WTC11 (cell line): ENCODE measurements at regions not wholly inside any gene's neighbourhood (a gene's known extent, or its start where the extent isn't known, plus 50 kb on each side); places are given as distances from the start of the nearest gene placed in this dataset.

Experiments used
- ATAC-seq: fragments of 200-7000 bp; cut with Tn5 transposase; 2 replicates; pipeline ENCODE4 v1.10.0; 2021; ENCODE audit warnings: mild to moderate bottlenecking, moderate library complexity
- CTCF ChIA-PET: fragments of 300-600 bp; sonication (Branson Sonifier 250); formaldehyde crosslinking; loops from one replicate; lab custom pipeline; 2021; ENCODE audit warnings: antibody characterized with exemption; lab: Charles Lee
- POLR2A ChIA-PET: fragments of 350-600 bp; sonication (Branson Sonifier 250); formaldehyde crosslinking; loops from one replicate; lab custom pipeline; 2021; ENCODE audit warnings: antibody characterized with exemption; lab: Charles Lee
- DNase-seq: peaks from one replicate; pipeline ENCODE4 v3.0.0; 2021; ENCODE audit warnings: low spot score
- H3K27ac Mint-ChIP-seq: 2 replicates; pipeline ENCODE4 v1.8.0; 2021; ENCODE audit warnings: mixed read lengths
- H3K27me3 Mint-ChIP-seq: 2 replicates; pipeline ENCODE4 v1.8.0; 2021; ENCODE audit warnings: low read depth, mild to moderate bottlenecking, moderate library complexity, mixed read lengths
- H3K36me3 Mint-ChIP-seq: 2 replicates; pipeline ENCODE4 v1.8.0; 2021; ENCODE audit warnings: mixed read lengths
- H3K4me1 Mint-ChIP-seq: 2 replicates; pipeline ENCODE4 v1.8.0; 2022; ENCODE audit warnings: mixed read lengths
- H3K4me3 Mint-ChIP-seq: 2 replicates; pipeline ENCODE4 v1.8.0; 2021; ENCODE audit warnings: mild to moderate bottlenecking, moderate library complexity, mixed read lengths
- H3K9me3 Mint-ChIP-seq: 2 replicates; pipeline ENCODE4 v1.8.0; 2021; ENCODE audit warnings: mixed read lengths
- CBFB ChIP-seq: sonication (generic); formaldehyde crosslinking; IDR thresholded peaks from 2 replicates; pipeline ENCODE4 v1.8.1; 2022; ENCODE audit warnings: mild to moderate bottlenecking, low read depth, missing genetic modification reagents
- ELF4 ChIP-seq: sonication (generic); formaldehyde crosslinking; IDR thresholded peaks from 2 replicates; pipeline ENCODE4 v1.8.1; 2022; ENCODE audit warnings: low read depth, mild to moderate bottlenecking, moderate library complexity, missing genetic modification reagents
- EMX1 ChIP-seq: fragments of 250-450 bp; sonication (Bioruptor Pico); IDR thresholded peaks from 2 replicates; pipeline ENCODE4 v1.8.0; 2021; ENCODE audit warnings: mild to moderate bottlenecking
- GTF2I ChIP-seq: fragments of 250-450 bp; sonication (Bioruptor Pico); conservative IDR thresholded peaks from 2 replicates; pipeline ENCODE4 v1.4.0; 2021; ENCODE audit warnings: mild to moderate bottlenecking
- HMGA2 ChIP-seq: fragments of 250-450 bp; sonication (Bioruptor Pico); IDR thresholded peaks from 2 replicates; pipeline ENCODE4 v1.4.0; 2021; ENCODE audit warnings: mild to moderate bottlenecking, moderate library complexity
- IRF2 ChIP-seq: sonication (generic); formaldehyde crosslinking; IDR thresholded peaks from 2 replicates; pipeline ENCODE4 v1.8.0; 2022; ENCODE audit warnings: low read depth, missing genetic modification reagents, borderline replicate concordance
- NFE2L1 ChIP-seq: sonication (generic); formaldehyde crosslinking; IDR thresholded peaks from 2 replicates; pipeline ENCODE4 v1.8.1; 2023; ENCODE audit warnings: missing genetic modification reagents
- NR1H2 ChIP-seq: sonication (generic); formaldehyde crosslinking; IDR thresholded peaks from 2 replicates; pipeline ENCODE4 v1.9.0; 2021; ENCODE audit warnings: mild to moderate bottlenecking, moderate library complexity, missing genetic modification reagents
- NR3C1 ChIP-seq: sonication (generic); formaldehyde crosslinking; conservative IDR thresholded peaks from 2 replicates; pipeline ENCODE4 v1.8.1; 2023; ENCODE audit warnings: low read depth, mild to moderate bottlenecking, missing genetic modification reagents
- OVOL2 ChIP-seq: fragments of 250-450 bp; sonication (Bioruptor Pico); IDR thresholded peaks from 2 replicates; pipeline ENCODE4 v1.9.0; 2021; ENCODE audit warnings: mild to moderate bottlenecking, borderline replicate concordance
- RELA ChIP-seq: sonication (generic); formaldehyde crosslinking; IDR thresholded peaks from 2 replicates; pipeline ENCODE4 v1.8.1; 2022; ENCODE audit warnings: missing genetic modification reagents, mild to moderate bottlenecking, borderline replicate concordance
- SMAD4 ChIP-seq: sonication (generic); formaldehyde crosslinking; IDR thresholded peaks from 2 replicates; pipeline ENCODE4 v1.8.0; 2022; ENCODE audit warnings: mild to moderate bottlenecking, missing genetic modification reagents
- TP53 ChIP-seq: sonication (generic); formaldehyde crosslinking; IDR thresholded peaks from 2 replicates; pipeline ENCODE4 v1.8.1; 2023; ENCODE audit warnings: mild to moderate bottlenecking, missing genetic modification reagents
- ZNF263 ChIP-seq: sonication (generic); formaldehyde crosslinking; IDR thresholded peaks from 2 replicates; pipeline ENCODE4 v1.8.1; 2022; ENCODE audit warnings: low read depth, mild to moderate bottlenecking, moderate library complexity, missing genetic modification reagents
- ZNF396 ChIP-seq: fragments of 250-450 bp; sonication (Bioruptor Pico); IDR thresholded peaks from 2 replicates; pipeline ENCODE4 v1.8.0; 2021; ENCODE audit warnings: mild to moderate bottlenecking, moderate library complexity, borderline replicate concordance
- ZNF423 ChIP-seq: fragments of 250-450 bp; sonication (Bioruptor Pico); IDR thresholded peaks from 2 replicates; pipeline ENCODE4 v2.1.2; 2022; ENCODE audit warnings: mild to moderate bottlenecking, moderate library complexity
- ZNF671 ChIP-seq: fragments of 250-450 bp; sonication (Bioruptor Pico); IDR thresholded peaks from 2 replicates; pipeline ENCODE4 v1.8.0; 2021; ENCODE audit warnings: mild to moderate bottlenecking
- TF ChIP-seq, protein P1 (sequence below): sonication (generic); formaldehyde crosslinking; IDR thresholded peaks from 2 replicates; pipeline ENCODE4 v1.8.0; 2022; ENCODE audit warnings: mild to moderate bottlenecking, missing genetic modification reagents
- TF ChIP-seq, protein P2 (sequence below): sonication (generic); formaldehyde crosslinking; IDR thresholded peaks from 2 replicates; pipeline ENCODE4 v1.8.0; 2023; ENCODE audit warnings: missing genetic modification reagents
- TF ChIP-seq, protein P3 (sequence below): sonication (generic); formaldehyde crosslinking; IDR thresholded peaks from 2 replicates; pipeline ENCODE4 v1.8.0; 2022; ENCODE audit warnings: mild to moderate bottlenecking, missing genetic modification reagents
- TF ChIP-seq, protein P4 (sequence below): fragments of 250-450 bp; sonication (Bioruptor Pico); conservative IDR thresholded peaks from 2 replicates; pipeline ENCODE4 v1.9.0; 2021; ENCODE audit warnings: mild to moderate bottlenecking
- TF ChIP-seq, protein P5 (sequence below): fragments of 250-450 bp; sonication (Bioruptor Pico); IDR thresholded peaks from 2 replicates; pipeline ENCODE4 v1.9.0; 2021; ENCODE audit warnings: mild to moderate bottlenecking, borderline replicate concordance
- TF ChIP-seq, protein P6 (sequence below): sonication (generic); formaldehyde crosslinking; IDR thresholded peaks from 2 replicates; pipeline ENCODE4 v1.8.1; 2022; ENCODE audit warnings: mild to moderate bottlenecking, missing genetic modification reagents, moderate library complexity, borderline replicate concordance
- TF ChIP-seq, protein P7 (sequence below): sonication (generic); formaldehyde crosslinking; IDR thresholded peaks from 2 replicates; pipeline ENCODE4 v1.8.0; 2022; ENCODE audit warnings: mild to moderate bottlenecking, missing genetic modification reagents

DNA sequence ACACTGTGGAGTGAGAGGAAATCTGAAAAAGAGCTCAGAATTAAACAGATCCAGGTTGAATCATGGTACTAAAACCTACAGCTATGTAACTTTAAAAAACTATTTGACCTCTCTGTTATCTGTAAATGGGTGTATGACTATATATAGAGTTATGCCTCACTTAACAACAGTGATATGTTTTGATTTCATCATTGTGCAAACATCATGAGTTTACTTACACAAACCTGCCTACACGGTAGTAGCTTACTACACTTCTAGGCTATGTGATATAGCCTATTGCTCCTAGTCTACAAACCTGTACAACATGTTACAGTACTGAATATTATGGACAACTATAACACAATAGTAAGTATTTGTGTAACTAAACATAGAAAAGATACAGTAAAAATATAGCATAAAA is 191.6 kb upstream of the MEIS2 start:
- TF ChIP-seq RELA (CRISPR knock-in tag) (no peak), ZNF396 (no peak), GTF2I (CRISPR knock-in tag) (no peak), NR1H2 (CRISPR knock-in tag) (no peak), NFE2L1 (CRISPR knock-in tag) (no peak), ELF4 (CRISPR knock-in tag) (no peak), SMAD4 (CRISPR knock-in tag) (no peak), ZNF263 (CRISPR knock-in tag) (no peak), EMX1 (no peak), NR3C1 (CRISPR knock-in tag) (no peak), IRF2 (CRISPR knock-in tag) (no peak), CBFB (CRISPR knock-in tag) (no peak), ZNF423 (no peak), TP53 (no peak)
- TF ChIP-seq, protein P1, sequence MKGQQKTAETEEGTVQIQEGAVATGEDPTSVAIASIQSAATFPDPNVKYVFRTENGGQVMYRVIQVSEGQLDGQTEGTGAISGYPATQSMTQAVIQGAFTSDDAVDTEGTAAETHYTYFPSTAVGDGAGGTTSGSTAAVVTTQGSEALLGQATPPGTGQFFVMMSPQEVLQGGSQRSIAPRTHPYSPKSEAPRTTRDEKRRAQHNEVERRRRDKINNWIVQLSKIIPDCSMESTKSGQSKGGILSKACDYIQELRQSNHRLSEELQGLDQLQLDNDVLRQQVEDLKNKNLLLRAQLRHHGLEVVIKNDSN (CRISPR knock-in tag) = no peak
- TF ChIP-seq, protein P2, sequence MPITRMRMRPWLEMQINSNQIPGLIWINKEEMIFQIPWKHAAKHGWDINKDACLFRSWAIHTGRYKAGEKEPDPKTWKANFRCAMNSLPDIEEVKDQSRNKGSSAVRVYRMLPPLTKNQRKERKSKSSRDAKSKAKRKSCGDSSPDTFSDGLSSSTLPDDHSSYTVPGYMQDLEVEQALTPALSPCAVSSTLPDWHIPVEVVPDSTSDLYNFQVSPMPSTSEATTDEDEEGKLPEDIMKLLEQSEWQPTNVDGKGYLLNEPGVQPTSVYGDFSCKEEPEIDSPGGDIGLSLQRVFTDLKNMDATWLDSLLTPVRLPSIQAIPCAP = no peak
- TF ChIP-seq, protein P3, sequence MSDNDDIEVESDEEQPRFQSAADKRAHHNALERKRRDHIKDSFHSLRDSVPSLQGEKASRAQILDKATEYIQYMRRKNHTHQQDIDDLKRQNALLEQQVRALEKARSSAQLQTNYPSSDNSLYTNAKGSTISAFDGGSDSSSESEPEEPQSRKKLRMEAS (CRISPR knock-in tag) = no peak
- TF ChIP-seq, protein P4, sequence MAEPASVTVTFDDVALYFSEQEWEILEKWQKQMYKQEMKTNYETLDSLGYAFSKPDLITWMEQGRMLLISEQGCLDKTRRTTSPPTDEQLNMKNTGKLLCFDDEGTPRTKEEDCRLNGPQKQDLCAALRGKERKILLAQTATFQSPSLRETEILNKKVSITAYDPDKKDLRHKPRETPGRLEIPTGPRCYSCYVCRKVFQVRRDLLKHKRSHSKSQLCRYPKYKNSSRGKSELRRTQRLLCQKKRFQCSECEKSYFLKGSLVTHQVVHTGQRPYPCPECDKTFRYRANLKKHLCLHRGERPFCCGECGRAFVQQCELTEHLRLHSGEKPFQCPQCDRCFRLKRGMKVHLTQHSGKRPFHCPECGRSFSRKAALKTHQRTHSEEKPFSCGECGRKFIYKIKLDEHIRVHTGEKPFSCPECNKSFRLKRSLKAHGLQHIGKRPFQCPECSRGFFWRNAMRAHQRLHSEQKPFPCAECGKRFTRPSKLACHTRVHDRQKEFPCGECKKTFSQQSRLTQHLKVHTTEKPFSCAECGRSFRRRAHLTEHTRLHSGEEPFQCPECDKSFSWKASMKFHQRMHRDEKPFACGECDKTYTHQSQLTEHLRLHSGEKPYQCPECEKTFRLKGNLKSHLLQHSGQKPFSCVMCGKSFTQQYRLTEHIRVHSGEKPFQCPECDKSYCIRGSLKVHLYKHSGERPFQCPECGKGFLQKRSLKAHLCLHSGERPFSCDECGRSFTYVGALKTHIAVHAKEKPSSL (CRISPR knock-in tag) = no peak
- TF ChIP-seq, protein P5, sequence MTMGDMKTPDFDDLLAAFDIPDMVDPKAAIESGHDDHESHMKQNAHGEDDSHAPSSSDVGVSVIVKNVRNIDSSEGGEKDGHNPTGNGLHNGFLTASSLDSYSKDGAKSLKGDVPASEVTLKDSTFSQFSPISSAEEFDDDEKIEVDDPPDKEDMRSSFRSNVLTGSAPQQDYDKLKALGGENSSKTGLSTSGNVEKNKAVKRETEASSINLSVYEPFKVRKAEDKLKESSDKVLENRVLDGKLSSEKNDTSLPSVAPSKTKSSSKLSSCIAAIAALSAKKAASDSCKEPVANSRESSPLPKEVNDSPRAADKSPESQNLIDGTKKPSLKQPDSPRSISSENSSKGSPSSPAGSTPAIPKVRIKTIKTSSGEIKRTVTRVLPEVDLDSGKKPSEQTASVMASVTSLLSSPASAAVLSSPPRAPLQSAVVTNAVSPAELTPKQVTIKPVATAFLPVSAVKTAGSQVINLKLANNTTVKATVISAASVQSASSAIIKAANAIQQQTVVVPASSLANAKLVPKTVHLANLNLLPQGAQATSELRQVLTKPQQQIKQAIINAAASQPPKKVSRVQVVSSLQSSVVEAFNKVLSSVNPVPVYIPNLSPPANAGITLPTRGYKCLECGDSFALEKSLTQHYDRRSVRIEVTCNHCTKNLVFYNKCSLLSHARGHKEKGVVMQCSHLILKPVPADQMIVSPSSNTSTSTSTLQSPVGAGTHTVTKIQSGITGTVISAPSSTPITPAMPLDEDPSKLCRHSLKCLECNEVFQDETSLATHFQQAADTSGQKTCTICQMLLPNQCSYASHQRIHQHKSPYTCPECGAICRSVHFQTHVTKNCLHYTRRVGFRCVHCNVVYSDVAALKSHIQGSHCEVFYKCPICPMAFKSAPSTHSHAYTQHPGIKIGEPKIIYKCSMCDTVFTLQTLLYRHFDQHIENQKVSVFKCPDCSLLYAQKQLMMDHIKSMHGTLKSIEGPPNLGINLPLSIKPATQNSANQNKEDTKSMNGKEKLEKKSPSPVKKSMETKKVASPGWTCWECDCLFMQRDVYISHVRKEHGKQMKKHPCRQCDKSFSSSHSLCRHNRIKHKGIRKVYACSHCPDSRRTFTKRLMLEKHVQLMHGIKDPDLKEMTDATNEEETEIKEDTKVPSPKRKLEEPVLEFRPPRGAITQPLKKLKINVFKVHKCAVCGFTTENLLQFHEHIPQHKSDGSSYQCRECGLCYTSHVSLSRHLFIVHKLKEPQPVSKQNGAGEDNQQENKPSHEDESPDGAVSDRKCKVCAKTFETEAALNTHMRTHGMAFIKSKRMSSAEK (CRISPR knock-in tag) = no peak
- no peak overlapping the region for H3K27ac Mint-ChIP-seq
- CTCF ChIA-PET = no interaction called here
- H3K27me3 Mint-ChIP-seq = peaks cover 2% of the 10 kb centered on the region; the same call in 1 of the 2 replicates
- H3K4me1 Mint-ChIP-seq = no peaks in the 10 kb centered on the region
- H3K36me3 Mint-ChIP-seq = no peaks in the 10 kb centered on the region
- H3K9me3 Mint-ChIP-seq = no peaks in the 10 kb centered on the region
- POLR2A ChIA-PET = interaction anchor here (0.5 kb wide), 1 partner anchor 281 kb away, joined by 3 read pairs; no protein-coding TSS in a partner anchor
- ATAC-seq (no peak), DNase-seq (no peak)
- no peak overlapping the region for H3K4me3 Mint-ChIP-seq

DNA sequence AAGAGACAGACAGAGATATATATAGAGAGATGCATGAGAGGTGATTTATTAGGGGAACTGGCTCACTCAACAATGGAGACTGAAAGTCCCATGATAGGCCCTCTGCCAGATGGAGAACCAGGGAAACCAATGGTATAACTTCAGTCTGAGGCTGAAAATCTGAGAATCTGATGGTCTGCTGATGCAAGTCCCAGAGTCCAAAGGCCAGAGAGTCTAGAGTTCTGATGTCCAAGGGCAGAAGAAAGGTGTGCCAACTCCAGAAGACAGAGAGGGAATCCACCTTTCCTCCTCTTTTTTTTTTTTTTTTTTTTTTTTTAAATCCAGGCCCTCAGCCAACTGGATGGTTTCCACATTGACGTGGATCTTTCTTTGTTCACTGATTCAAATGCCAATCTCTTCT is 197.9 kb upstream of the MEIS2 start:
- H3K4me3 Mint-ChIP-seq = no peak overlapping the region
- no peaks in the 10 kb centered on the region for H3K36me3 Mint-ChIP-seq
- H3K4me1 Mint-ChIP-seq = no peaks in the 10 kb centered on the region
- ChIA-PET CTCF (no interaction called here), POLR2A (no interaction called here)
- DNase-seq (no peak), ATAC-seq (no peak)
- no peaks in the 10 kb centered on the region for H3K9me3 Mint-ChIP-seq
- H3K27ac Mint-ChIP-seq = no peak overlapping the region
- H3K27me3 Mint-ChIP-seq = no peaks in the 10 kb centered on the region
- TF ChIP-seq, protein P6, sequence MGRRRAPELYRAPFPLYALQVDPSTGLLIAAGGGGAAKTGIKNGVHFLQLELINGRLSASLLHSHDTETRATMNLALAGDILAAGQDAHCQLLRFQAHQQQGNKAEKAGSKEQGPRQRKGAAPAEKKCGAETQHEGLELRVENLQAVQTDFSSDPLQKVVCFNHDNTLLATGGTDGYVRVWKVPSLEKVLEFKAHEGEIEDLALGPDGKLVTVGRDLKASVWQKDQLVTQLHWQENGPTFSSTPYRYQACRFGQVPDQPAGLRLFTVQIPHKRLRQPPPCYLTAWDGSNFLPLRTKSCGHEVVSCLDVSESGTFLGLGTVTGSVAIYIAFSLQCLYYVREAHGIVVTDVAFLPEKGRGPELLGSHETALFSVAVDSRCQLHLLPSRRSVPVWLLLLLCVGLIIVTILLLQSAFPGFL (CRISPR knock-in tag) = no peak
- TF ChIP-seq ZNF671 (CRISPR knock-in tag) (no peak), ZNF396 (no peak), HMGA2 (CRISPR knock-in tag) (no peak), OVOL2 (no peak), CBFB (CRISPR knock-in tag) (no peak)
- TF ChIP-seq, protein P7, sequence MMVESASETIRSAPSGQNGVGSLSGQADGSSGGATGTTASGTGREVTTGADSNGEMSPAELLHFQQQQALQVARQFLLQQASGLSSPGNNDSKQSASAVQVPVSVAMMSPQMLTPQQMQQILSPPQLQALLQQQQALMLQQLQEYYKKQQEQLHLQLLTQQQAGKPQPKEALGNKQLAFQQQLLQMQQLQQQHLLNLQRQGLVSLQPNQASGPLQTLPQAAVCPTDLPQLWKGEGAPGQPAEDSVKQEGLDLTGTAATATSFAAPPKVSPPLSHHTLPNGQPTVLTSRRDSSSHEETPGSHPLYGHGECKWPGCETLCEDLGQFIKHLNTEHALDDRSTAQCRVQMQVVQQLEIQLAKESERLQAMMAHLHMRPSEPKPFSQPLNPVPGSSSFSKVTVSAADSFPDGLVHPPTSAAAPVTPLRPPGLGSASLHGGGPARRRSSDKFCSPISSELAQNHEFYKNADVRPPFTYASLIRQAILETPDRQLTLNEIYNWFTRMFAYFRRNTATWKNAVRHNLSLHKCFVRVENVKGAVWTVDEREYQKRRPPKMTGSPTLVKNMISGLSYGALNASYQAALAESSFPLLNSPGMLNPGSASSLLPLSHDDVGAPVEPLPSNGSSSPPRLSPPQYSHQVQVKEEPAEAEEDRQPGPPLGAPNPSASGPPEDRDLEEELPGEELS (CRISPR knock-in tag) = no peak
